ENCODE measurements at regions not wholly inside any gene's neighbourhood (a gene's known extent, or its start where the extent isn't known, plus 50 kb on each side); places are given as distances from the start of the nearest gene placed in this dataset.

DNA sequence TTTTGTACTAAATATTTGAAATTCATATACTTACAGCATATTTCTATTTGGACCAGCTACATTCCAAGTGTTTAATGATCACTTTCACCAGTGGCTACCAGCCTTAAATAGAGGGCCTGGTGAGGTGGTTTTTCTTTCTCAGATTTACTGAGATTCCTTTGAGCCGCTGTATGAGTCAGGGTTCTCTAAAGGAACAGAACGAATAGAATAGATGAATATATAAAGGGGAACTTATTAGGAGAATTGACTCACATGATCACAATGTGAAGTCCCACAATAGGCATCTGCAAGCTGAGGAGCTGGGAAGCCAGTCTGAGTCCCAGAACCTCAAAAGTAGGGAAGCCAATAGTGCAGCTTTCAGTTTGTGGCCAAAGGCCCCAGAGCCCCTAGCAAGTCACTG lies 146.2 kb upstream of the TLL1 start:
- Histone ChIP-seq H4K5ac (ENCODE audit: insufficient read length, low read depth, low read length) (no peak overlapping the region), H3K79me2 (ENCODE audit: insufficient read depth, low read length) (no peaks in the 10 kb centered on the region), H2BK12ac (ENCODE audit: insufficient read length, low read depth, low read length) (no peak overlapping the region), H2BK120ac (ENCODE audit: low read depth, low read length, poor library complexity, severe bottlenecking) (no peak overlapping the region), H3K27me3 (ENCODE audit: insufficient read depth, low read length) (no peaks in the 10 kb centered on the region), H3T11ph (ENCODE audit: low read length) (no peak overlapping the region), H4K91ac (ENCODE audit: insufficient read length, low read depth, low read length) (no peak overlapping the region), H3K79me1 (ENCODE audit: insufficient read depth, low read depth, low read length, poor library complexity, severe bottlenecking) (no peaks in the 10 kb centered on the region), H3K18ac (ENCODE audit: insufficient read length, low read depth, low read length) (no peak overlapping the region), H2AK5ac (ENCODE audit: insufficient read length, low read length) (no peak overlapping the region), H2BK20ac (ENCODE audit: low read depth, low read length, poor library complexity, severe bottlenecking) (no peak overlapping the region), H2BK15ac (ENCODE audit: low read depth, low read length) (no peak overlapping the region), H3K4me1 (ENCODE audit: insufficient read depth, low read length) (peaks cover 3% of the 10 kb centered on the region; the same call in 1 of the 2 replicates), H3K9ac (ENCODE audit: extremely low read depth, insufficient read length, low read length) (no peak overlapping the region), H3K4ac (ENCODE audit: low read depth, low read length) (no peak overlapping the region), H2AFZ (ENCODE audit: low read length) (no peak overlapping the region), H3K14ac (ENCODE audit: insufficient read depth, low read length) (no peak overlapping the region), H3K56ac (ENCODE audit: insufficient read length, low read depth, low read length) (no peak overlapping the region), H3K23ac (ENCODE audit: insufficient read length, low read depth, low read length) (no peak overlapping the region), H3K9me3 (ENCODE audit: control insufficient read depth, low read depth, low read length) (no peaks in the 10 kb centered on the region), H3K23me2 (ENCODE audit: insufficient read length, low read depth, low read length, poor library complexity, severe bottlenecking) (no peaks in the 10 kb centered on the region), H2BK5ac (ENCODE audit: insufficient read length, low read length) (no peak overlapping the region), H4K20me1 (ENCODE audit: control insufficient read depth, insufficient read depth, insufficient read length) (no peaks in the 10 kb centered on the region), H4K8ac (replicated peaks; ENCODE audit: insufficient read length, low read depth, low read length) (no peak overlapping the region), H3K27ac (ENCODE audit: insufficient read length, low read depth, low read length) (no peak overlapping the region), H3K4me2 (ENCODE audit: insufficient read depth, insufficient read length, low read length) (no peak overlapping the region)
- Mint-ChIP-seq H3K36me3 (ENCODE audit: insufficient read depth in 1 of 3, low read depth in 3 of 3) (peaks cover 0 to 5% (median 0%) of the 10 kb centered on the region in 3 experiments; a peak in 2 of 7 replicates), H3K4me1 (peaks cover 33 to 34% of the 10 kb centered on the region in 2 experiments), H3K4me3 (no peak overlapping the region), H3K9me3 (peaks cover 0 to 3% of the 10 kb centered on the region in 2 experiments; a peak in 3 of 5 replicates), H3K27me3 (ENCODE audit: low read depth) (no peaks in the 10 kb centered on the region), H3K27ac (no peak overlapping the region)
- no CpG with 5 or more reads among the region's 2 CpGs for WGBS (ENCODE audit: extremely low coverage, insufficient read length, low lambda C conversion rate)
- DNase-seq: no peak
- TF ChIP-seq, protein P1, sequence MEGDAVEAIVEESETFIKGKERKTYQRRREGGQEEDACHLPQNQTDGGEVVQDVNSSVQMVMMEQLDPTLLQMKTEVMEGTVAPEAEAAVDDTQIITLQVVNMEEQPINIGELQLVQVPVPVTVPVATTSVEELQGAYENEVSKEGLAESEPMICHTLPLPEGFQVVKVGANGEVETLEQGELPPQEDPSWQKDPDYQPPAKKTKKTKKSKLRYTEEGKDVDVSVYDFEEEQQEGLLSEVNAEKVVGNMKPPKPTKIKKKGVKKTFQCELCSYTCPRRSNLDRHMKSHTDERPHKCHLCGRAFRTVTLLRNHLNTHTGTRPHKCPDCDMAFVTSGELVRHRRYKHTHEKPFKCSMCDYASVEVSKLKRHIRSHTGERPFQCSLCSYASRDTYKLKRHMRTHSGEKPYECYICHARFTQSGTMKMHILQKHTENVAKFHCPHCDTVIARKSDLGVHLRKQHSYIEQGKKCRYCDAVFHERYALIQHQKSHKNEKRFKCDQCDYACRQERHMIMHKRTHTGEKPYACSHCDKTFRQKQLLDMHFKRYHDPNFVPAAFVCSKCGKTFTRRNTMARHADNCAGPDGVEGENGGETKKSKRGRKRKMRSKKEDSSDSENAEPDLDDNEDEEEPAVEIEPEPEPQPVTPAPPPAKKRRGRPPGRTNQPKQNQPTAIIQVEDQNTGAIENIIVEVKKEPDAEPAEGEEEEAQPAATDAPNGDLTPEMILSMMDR (conservative IDR thresholded peaks at IDR 0.05): no peak

All from H9 (cell line).